SK-N-SH treated with all-trans-retinoic acid at 6 μM for 48 hours (cell line): ENCODE measurements at regions not wholly inside any gene's neighbourhood (a gene's known extent, or its start where the extent isn't known, plus 50 kb on each side); places are given as distances from the start of the nearest gene placed in this dataset.

Source experiments
- ARNTL ChIP-seq: fragments of 450-650 bp; formaldehyde crosslinking; IDR thresholded peaks from 2 replicates; pipeline ENCODE4 v1.5.0; 2020; ENCODE audit warnings: low read depth, mild to moderate bottlenecking, moderate library complexity, borderline replicate concordance
- GLIS3 ChIP-seq: fragments of 250-450 bp; sonication (Bioruptor Pico); IDR thresholded peaks from 2 replicates; pipeline ENCODE4 v1.5.0; 2020; ENCODE audit warnings: mild to moderate bottlenecking, moderate library complexity
- ZFP3 ChIP-seq: fragments of 250-450 bp; sonication (Bioruptor Pico); IDR thresholded peaks from 2 replicates; pipeline ENCODE4 v1.5.0; 2020; ENCODE audit warnings: mild to moderate bottlenecking, moderate library complexity
- ZNF565 ChIP-seq: fragments of 450-650 bp; formaldehyde crosslinking; conservative IDR thresholded peaks from 2 replicates; pipeline ENCODE4 v1.5.0; 2020; ENCODE audit warnings: low read depth, mild to moderate bottlenecking, moderate library complexity
- TF ChIP-seq, protein P1 (sequence below): fragments of 250-450 bp; sonication (Bioruptor Pico); IDR thresholded peaks from 2 replicates; pipeline ENCODE4 v1.8.0; 2020; ENCODE audit warnings: mild to moderate bottlenecking, moderate library complexity, borderline replicate concordance
- TF ChIP-seq, protein P2 (sequence below): fragments of 250-450 bp; sonication (Bioruptor Pico); IDR thresholded peaks from 2 replicates; pipeline ENCODE4 v1.5.0; 2020; ENCODE audit warnings: mild to moderate bottlenecking, moderate library complexity
- TF ChIP-seq, protein P3 (sequence below): fragments of 250-450 bp; sonication (Bioruptor Pico); IDR thresholded peaks from 2 replicates; pipeline ENCODE4 v1.5.1; 2020; ENCODE audit warnings: low read depth, mild to moderate bottlenecking, moderate library complexity
- TF ChIP-seq, protein P4 (sequence below): fragments of 250-450 bp; sonication (Bioruptor Pico); IDR thresholded peaks from 2 replicates; pipeline ENCODE4 v1.5.1; 2021; ENCODE audit warnings: mild to moderate bottlenecking, moderate library complexity

DNA sequence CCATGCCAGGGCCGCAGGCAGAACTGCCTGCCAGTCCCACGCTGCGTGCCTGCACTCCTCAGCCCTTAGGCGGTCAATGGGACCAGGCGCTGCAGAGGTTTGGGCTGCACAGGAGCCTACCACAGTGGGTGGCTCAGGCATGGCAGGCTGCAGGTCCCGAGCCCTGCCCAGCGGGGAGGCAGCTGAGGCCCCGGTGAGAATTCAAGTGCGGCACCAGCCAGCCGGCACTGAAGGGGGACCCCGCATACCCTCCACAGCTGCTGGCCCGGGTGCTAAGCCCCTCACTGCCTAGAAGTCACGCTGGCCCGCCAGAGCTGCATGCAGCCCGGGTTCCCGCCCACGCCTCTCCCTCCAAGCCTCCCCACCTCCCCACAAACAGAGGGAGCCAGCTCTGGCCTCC lies 302.5 kb upstream of the UGT8 start:
- TF ChIP-seq, protein P1, sequence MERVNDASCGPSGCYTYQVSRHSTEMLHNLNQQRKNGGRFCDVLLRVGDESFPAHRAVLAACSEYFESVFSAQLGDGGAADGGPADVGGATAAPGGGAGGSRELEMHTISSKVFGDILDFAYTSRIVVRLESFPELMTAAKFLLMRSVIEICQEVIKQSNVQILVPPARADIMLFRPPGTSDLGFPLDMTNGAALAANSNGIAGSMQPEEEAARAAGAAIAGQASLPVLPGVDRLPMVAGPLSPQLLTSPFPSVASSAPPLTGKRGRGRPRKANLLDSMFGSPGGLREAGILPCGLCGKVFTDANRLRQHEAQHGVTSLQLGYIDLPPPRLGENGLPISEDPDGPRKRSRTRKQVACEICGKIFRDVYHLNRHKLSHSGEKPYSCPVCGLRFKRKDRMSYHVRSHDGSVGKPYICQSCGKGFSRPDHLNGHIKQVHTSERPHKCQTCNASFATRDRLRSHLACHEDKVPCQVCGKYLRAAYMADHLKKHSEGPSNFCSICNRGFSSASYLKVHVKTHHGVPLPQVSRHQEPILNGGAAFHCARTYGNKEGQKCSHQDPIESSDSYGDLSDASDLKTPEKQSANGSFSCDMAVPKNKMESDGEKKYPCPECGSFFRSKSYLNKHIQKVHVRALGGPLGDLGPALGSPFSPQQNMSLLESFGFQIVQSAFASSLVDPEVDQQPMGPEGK (CRISPR knock-in tag) = no peak
- TF ChIP-seq, protein P2, sequence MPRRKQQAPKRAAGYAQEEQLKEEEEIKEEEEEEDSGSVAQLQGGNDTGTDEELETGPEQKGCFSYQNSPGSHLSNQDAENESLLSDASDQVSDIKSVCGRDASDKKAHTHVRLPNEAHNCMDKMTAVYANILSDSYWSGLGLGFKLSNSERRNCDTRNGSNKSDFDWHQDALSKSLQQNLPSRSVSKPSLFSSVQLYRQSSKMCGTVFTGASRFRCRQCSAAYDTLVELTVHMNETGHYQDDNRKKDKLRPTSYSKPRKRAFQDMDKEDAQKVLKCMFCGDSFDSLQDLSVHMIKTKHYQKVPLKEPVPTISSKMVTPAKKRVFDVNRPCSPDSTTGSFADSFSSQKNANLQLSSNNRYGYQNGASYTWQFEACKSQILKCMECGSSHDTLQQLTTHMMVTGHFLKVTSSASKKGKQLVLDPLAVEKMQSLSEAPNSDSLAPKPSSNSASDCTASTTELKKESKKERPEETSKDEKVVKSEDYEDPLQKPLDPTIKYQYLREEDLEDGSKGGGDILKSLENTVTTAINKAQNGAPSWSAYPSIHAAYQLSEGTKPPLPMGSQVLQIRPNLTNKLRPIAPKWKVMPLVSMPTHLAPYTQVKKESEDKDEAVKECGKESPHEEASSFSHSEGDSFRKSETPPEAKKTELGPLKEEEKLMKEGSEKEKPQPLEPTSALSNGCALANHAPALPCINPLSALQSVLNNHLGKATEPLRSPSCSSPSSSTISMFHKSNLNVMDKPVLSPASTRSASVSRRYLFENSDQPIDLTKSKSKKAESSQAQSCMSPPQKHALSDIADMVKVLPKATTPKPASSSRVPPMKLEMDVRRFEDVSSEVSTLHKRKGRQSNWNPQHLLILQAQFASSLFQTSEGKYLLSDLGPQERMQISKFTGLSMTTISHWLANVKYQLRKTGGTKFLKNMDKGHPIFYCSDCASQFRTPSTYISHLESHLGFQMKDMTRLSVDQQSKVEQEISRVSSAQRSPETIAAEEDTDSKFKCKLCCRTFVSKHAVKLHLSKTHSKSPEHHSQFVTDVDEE (CRISPR knock-in tag) = no peak
- no peak for TF ChIP-seq ARNTL (CRISPR knock-in tag)
- no peak for TF ChIP-seq GLIS3
- TF ChIP-seq, protein P3, sequence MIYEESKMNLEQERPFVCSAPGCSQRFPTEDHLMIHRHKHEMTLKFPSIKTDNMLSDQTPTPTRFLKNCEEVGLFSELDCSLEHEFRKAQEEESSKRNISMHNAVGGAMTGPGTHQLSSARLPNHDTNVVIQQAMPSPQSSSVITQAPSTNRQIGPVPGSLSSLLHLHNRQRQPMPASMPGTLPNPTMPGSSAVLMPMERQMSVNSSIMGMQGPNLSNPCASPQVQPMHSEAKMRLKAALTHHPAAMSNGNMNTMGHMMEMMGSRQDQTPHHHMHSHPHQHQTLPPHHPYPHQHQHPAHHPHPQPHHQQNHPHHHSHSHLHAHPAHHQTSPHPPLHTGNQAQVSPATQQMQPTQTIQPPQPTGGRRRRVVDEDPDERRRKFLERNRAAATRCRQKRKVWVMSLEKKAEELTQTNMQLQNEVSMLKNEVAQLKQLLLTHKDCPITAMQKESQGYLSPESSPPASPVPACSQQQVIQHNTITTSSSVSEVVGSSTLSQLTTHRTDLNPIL = no peak
- TF ChIP-seq, protein P4, sequence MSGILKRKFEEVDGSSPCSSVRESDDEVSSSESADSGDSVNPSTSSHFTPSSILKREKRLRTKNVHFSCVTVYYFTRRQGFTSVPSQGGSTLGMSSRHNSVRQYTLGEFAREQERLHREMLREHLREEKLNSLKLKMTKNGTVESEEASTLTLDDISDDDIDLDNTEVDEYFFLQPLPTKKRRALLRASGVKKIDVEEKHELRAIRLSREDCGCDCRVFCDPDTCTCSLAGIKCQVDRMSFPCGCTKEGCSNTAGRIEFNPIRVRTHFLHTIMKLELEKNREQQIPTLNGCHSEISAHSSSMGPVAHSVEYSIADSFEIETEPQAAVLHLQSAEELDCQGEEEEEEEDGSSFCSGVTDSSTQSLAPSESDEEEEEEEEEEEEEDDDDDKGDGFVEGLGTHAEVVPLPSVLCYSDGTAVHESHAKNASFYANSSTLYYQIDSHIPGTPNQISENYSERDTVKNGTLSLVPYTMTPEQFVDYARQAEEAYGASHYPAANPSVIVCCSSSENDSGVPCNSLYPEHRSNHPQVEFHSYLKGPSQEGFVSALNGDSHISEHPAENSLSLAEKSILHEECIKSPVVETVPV (CRISPR knock-in tag) = no peak
- TF ChIP-seq ZFP3 = no peak
- no peak for TF ChIP-seq ZNF565
